H1 (cell line): ENCODE measurements at regions not wholly inside any gene's neighbourhood (a gene's known extent, or its start where the extent isn't known, plus 50 kb on each side); places are given as distances from the start of the nearest gene placed in this dataset.

Experiments used
- CEBPB ChIP-seq: IDR thresholded peaks from 2 replicates; pipeline ENCODE4 v1.6.1; 2012; ENCODE audit warnings: low read depth, low read length
- CHD1 ChIP-seq: IDR thresholded peaks from 2 replicates; pipeline ENCODE4 v1.6.1; 2012; ENCODE audit warnings: low read depth, low read length, improper control_type of control experiment
- EP300 ChIP-seq, 2 experiments: IDR thresholded peaks; 1 replicate in 1 of 2; 2 replicates in 1 of 2; pipeline ENCODE4 v1.6.1; 2011 to 2012; ENCODE audit warnings: low read depth in 2 of 2, low read length in 2 of 2, mild to moderate bottlenecking in 2 of 2, borderline replicate concordance in 1 of 2, inconsistent platforms in 1 of 2, moderate library complexity in 1 of 2
- GTF2F1 ChIP-seq: IDR thresholded peaks from 2 replicates; pipeline ENCODE4 v1.6.1; 2012; ENCODE audit warnings: low read depth, low read length, improper control_type of control experiment, borderline replicate concordance
- NRF1 ChIP-seq: IDR thresholded peaks from 2 replicates; pipeline ENCODE4 v1.6.1; 2011; ENCODE audit warnings: mild to moderate bottlenecking, low read depth, low read length, improper control_type of control experiment
- PHF8 ChIP-seq: fragments of 200-600 bp; sonication (generic); conservative IDR thresholded peaks from 2 replicates; pipeline ENCODE4 v1.7.1; 2012; ENCODE audit warnings: low read depth, mild to moderate bottlenecking, inconsistent platforms, low read length, moderate library complexity
- POU5F1 ChIP-seq: IDR thresholded peaks from 2 replicates; pipeline ENCODE4 v1.6.1; 2011; ENCODE audit warnings: low read depth, mild to moderate bottlenecking, low read length, moderate library complexity
- TAF1 ChIP-seq: IDR thresholded peaks from 2 replicates; pipeline ENCODE4 v1.6.1; 2011; ENCODE audit warnings: mild to moderate bottlenecking, low read depth, low read length
- ZNF274 ChIP-seq: IDR thresholded peaks from 2 replicates; pipeline ENCODE4 v1.7.0; 2012; ENCODE audit warnings: low read length, borderline replicate concordance; ENCODE audit errors: extremely low read depth
- TF ChIP-seq, protein P1 (sequence below): fragments of 300-600 bp; sonication (generic); IDR thresholded peaks from 2 replicates; pipeline ENCODE4 v1.7.1; 2012; ENCODE audit warnings: low read length, moderate library complexity, mild to moderate bottlenecking, inconsistent platforms; ENCODE audit not compliant: insufficient replicate concordance

DNA sequence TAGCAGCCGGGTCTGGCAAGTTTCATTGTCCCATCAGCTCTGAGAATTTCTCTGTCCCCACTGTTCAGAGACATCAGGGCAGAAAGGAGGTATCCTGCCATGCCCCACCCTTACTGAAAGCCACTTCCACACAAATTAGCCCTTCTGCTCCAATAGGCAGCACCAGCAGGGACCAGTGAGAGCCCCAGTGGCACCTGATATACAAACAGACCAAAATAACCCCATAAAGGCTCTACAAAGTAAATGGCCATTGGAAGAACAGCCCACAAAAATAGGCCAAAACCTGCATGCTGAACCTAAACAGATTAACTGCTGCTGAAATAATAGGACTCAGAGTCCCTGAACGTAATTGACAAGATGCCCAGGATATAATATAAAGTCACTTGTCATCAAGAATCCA lies 199.9 kb downstream of the TMEM200A start (continued):
- TF ChIP-seq, protein P1, sequence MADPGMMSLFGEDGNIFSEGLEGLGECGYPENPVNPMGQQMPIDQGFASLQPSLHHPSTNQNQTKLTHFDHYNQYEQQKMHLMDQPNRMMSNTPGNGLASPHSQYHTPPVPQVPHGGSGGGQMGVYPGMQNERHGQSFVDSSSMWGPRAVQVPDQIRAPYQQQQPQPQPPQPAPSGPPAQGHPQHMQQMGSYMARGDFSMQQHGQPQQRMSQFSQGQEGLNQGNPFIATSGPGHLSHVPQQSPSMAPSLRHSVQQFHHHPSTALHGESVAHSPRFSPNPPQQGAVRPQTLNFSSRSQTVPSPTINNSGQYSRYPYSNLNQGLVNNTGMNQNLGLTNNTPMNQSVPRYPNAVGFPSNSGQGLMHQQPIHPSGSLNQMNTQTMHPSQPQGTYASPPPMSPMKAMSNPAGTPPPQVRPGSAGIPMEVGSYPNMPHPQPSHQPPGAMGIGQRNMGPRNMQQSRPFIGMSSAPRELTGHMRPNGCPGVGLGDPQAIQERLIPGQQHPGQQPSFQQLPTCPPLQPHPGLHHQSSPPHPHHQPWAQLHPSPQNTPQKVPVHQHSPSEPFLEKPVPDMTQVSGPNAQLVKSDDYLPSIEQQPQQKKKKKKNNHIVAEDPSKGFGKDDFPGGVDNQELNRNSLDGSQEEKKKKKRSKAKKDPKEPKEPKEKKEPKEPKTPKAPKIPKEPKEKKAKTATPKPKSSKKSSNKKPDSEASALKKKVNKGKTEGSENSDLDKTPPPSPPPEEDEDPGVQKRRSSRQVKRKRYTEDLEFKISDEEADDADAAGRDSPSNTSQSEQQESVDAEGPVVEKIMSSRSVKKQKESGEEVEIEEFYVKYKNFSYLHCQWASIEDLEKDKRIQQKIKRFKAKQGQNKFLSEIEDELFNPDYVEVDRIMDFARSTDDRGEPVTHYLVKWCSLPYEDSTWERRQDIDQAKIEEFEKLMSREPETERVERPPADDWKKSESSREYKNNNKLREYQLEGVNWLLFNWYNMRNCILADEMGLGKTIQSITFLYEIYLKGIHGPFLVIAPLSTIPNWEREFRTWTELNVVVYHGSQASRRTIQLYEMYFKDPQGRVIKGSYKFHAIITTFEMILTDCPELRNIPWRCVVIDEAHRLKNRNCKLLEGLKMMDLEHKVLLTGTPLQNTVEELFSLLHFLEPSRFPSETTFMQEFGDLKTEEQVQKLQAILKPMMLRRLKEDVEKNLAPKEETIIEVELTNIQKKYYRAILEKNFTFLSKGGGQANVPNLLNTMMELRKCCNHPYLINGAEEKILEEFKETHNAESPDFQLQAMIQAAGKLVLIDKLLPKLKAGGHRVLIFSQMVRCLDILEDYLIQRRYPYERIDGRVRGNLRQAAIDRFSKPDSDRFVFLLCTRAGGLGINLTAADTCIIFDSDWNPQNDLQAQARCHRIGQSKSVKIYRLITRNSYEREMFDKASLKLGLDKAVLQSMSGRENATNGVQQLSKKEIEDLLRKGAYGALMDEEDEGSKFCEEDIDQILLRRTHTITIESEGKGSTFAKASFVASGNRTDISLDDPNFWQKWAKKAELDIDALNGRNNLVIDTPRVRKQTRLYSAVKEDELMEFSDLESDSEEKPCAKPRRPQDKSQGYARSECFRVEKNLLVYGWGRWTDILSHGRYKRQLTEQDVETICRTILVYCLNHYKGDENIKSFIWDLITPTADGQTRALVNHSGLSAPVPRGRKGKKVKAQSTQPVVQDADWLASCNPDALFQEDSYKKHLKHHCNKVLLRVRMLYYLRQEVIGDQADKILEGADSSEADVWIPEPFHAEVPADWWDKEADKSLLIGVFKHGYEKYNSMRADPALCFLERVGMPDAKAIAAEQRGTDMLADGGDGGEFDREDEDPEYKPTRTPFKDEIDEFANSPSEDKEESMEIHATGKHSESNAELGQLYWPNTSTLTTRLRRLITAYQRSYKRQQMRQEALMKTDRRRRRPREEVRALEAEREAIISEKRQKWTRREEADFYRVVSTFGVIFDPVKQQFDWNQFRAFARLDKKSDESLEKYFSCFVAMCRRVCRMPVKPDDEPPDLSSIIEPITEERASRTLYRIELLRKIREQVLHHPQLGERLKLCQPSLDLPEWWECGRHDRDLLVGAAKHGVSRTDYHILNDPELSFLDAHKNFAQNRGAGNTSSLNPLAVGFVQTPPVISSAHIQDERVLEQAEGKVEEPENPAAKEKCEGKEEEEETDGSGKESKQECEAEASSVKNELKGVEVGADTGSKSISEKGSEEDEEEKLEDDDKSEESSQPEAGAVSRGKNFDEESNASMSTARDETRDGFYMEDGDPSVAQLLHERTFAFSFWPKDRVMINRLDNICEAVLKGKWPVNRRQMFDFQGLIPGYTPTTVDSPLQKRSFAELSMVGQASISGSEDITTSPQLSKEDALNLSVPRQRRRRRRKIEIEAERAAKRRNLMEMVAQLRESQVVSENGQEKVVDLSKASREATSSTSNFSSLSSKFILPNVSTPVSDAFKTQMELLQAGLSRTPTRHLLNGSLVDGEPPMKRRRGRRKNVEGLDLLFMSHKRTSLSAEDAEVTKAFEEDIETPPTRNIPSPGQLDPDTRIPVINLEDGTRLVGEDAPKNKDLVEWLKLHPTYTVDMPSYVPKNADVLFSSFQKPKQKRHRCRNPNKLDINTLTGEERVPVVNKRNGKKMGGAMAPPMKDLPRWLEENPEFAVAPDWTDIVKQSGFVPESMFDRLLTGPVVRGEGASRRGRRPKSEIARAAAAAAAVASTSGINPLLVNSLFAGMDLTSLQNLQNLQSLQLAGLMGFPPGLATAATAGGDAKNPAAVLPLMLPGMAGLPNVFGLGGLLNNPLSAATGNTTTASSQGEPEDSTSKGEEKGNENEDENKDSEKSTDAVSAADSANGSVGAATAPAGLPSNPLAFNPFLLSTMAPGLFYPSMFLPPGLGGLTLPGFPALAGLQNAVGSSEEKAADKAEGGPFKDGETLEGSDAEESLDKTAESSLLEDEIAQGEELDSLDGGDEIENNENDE = no peak
- no peak for TF ChIP-seq TAF1
- no peak for TF ChIP-seq GTF2F1
- TF ChIP-seq ZNF274 = no peak
- TF ChIP-seq PHF8 = no peak
- no peak for TF ChIP-seq CHD1
- TF ChIP-seq CEBPB = no peak
- TF ChIP-seq NRF1 = no peak
- TF ChIP-seq POU5F1 = no peak
- TF ChIP-seq EP300 (IDR thresholded peaks at IDR 0.05; ENCODE audit: borderline replicate concordance in 1 of 2, low read depth in 2 of 2, low read length in 2 of 2) = no peak
